ENCODE measurements at regions not wholly inside any gene's neighbourhood (a gene's known extent, or its start where the extent isn't known, plus 50 kb on each side); places are given as distances from the start of the nearest gene placed in this dataset.
"Not testable (repeated sequence)": the region's sequence is repeated elsewhere in the genome, so short reads cannot be mapped to it uniquely, and the experiment has no call there.

- DNase-seq (ENCODE audit: low read depth) = not testable (repeated sequence)
Measured at GRCh38 chr1:144026022-144026421, 54.2 kb upstream of the FAM72C start.

- not testable (repeated sequence) for DNase-seq (ENCODE audit: low read depth)
Measured at GRCh38 chr1:144021690-144022384, 50.1 kb upstream of the FAM72C start.

Measured in amniotic epithelial cell (primary cell).